DMS 273 (cell line): ENCODE measurements at regions not wholly inside any gene's neighbourhood (a gene's known extent, or its start where the extent isn't known, plus 50 kb on each side); places are given as distances from the start of the nearest gene placed in this dataset.

Experiments used
- DNase-seq: peaks from one replicate; lab custom pipeline; 2025; ENCODE audit not compliant: unreplicated experiment; lab: John Stamatoyannopoulos, UW

- no peak for DNase-seq
Measured at GRCh38 chr13:106143392-106143791, 392.1 kb downstream of the EFNB2 start.

GRCh38 chr13:106140476-106140875 lies 395.0 kb downstream of the EFNB2 start:
- DNase-seq = no peak

- DNase-seq = no peak
Measured at GRCh38 chr13:106139942-106140341, 395.5 kb downstream of the EFNB2 start.

GRCh38 chr13:106139377-106139776 lies 396.1 kb downstream of the EFNB2 start:
- no peak for DNase-seq

- DNase-seq = no peak
Measured at GRCh38 chr13:106138620-106139019, 396.8 kb downstream of the EFNB2 start.

GRCh38 chr13:106133025-106133424 lies 402.4 kb downstream of the EFNB2 start:
- DNase-seq = no peak

- DNase-seq = no peak
Measured at GRCh38 chr13:106132216-106132615, 403.2 kb downstream of the EFNB2 start.

- DNase-seq = no peak
Measured at GRCh38 chr13:106129993-106130392, 405.5 kb downstream of the EFNB2 start.

GRCh38 chr13:106129273-106129672 lies 406.2 kb downstream of the EFNB2 start:
- DNase-seq = no peak

GRCh38 chr13:106122234-106122633 lies 413.2 kb downstream of the EFNB2 start:
- no peak for DNase-seq

GRCh38 chr13:106121173-106121754 lies 414.2 kb downstream of the EFNB2 start:
- DNase-seq = no peak

GRCh38 chr13:106118996-106119395 lies 416.5 kb downstream of the EFNB2 start:
- DNase-seq = no peak

- no peak for DNase-seq
Measured at GRCh38 chr13:106118050-106118449, 417.4 kb downstream of the EFNB2 start.

GRCh38 chr13:106117640-106118039 lies 417.8 kb downstream of the EFNB2 start:
- no peak for DNase-seq

- no peak for DNase-seq
Measured at GRCh38 chr13:106117035-106117434, 418.4 kb downstream of the EFNB2 start.

GRCh38 chr13:106115081-106115480 lies 420.4 kb downstream of the EFNB2 start:
- no peak for DNase-seq

- no peak for DNase-seq
Measured at GRCh38 chr13:106113796-106114195, 421.7 kb downstream of the EFNB2 start.

- no peak for DNase-seq
Measured at GRCh38 chr13:106112191-106112590, 423.3 kb downstream of the EFNB2 start.

- DNase-seq = no peak
Measured at GRCh38 chr13:106110241-106110855, 425.1 kb downstream of the EFNB2 start.

GRCh38 chr13:106109391-106109791 lies 426.1 kb downstream of the EFNB2 start:
- no peak for DNase-seq

- DNase-seq = no peak
Measured at GRCh38 chr13:106108346-106108745, 427.1 kb downstream of the EFNB2 start.

- DNase-seq = no peak
Measured at GRCh38 chr13:106107061-106107460, 428.4 kb downstream of the EFNB2 start.

- DNase-seq = no peak
Measured at GRCh38 chr13:106105153-106105552, 430.3 kb downstream of the EFNB2 start.
